ENCODE measurements at regions not wholly inside any gene's neighbourhood (a gene's known extent, or its start where the extent isn't known, plus 50 kb on each side); places are given as distances from the start of the nearest gene placed in this dataset.

GRCh38 chr6:67391955-67392354 is 1243.1 kb upstream of the ADGRB3 start:
- TF ChIP-seq CTCF (IDR thresholded peaks at IDR 0.05; ENCODE audit: low read length) (no peak), EZH2 (optimal IDR thresholded peaks at IDR 0.05; ENCODE audit: low read depth, low read length) (no peak), EZH2phosphoT487 (IDR thresholded peaks at IDR 0.05; ENCODE audit: low read length) (no peak)
